ENCODE measurements at regions not wholly inside any gene's neighbourhood (a gene's known extent, or its start where the extent isn't known, plus 50 kb on each side); places are given as distances from the start of the nearest gene placed in this dataset.

GRCh38 chr21:15264084-15264665 lies 199.4 kb upstream of the NRIP1 start:
- no peak for TF ChIP-seq CTCF (IDR thresholded peaks at IDR 0.05)
- TF ChIP-seq EZH2 (IDR thresholded peaks at IDR 0.05) = no peak
- TF ChIP-seq EZH2phosphoT487 (IDR thresholded peaks at IDR 0.05) = no peak

Measured in neural progenitor cell (in vitro differentiated cells).